Stomach smooth muscle (tissue), 2 donors: ENCODE measurements at regions not wholly inside any gene's neighbourhood (a gene's known extent, or its start where the extent isn't known, plus 50 kb on each side); places are given as distances from the start of the nearest gene placed in this dataset.

Experiments
- H3K27ac ChIP-seq: one replicate; pipeline ENCODE4 v1.7.0; 2013; ENCODE audit warnings: mild to moderate bottlenecking, low read length, inconsistent platforms
- H3K27me3 ChIP-seq, 2 donors: one replicate each; pipeline ENCODE4 v1.7.0; 2013; ENCODE audit warnings: low read length in 2 of 2; ENCODE audit not compliant: insufficient read depth in 2 of 2, control insufficient read depth in 1 of 2
- H3K36me3 ChIP-seq, 2 donors: one replicate each; pipeline ENCODE4 v1.7.0; 2013; ENCODE audit warnings: low read length in 2 of 2; ENCODE audit not compliant: control insufficient read depth in 2 of 2, insufficient read depth in 2 of 2
- H3K4me1 ChIP-seq: one replicate; pipeline ENCODE4 v1.7.0; 2013; ENCODE audit warnings: low read length; ENCODE audit not compliant: control insufficient read depth, insufficient read depth
- H3K4me3 ChIP-seq, 2 donors: one replicate each; pipeline ENCODE4 v1.7.0; 2013; ENCODE audit warnings: low read length in 2 of 2
- H3K9ac ChIP-seq, 2 donors: one replicate each; pipeline ENCODE4 v1.7.0; 2013; ENCODE audit warnings: low read length in 2 of 2, mild to moderate bottlenecking in 1 of 2
- H3K9me3 ChIP-seq, 2 donors: one replicate each; pipeline ENCODE4 v1.7.0; 2013; ENCODE audit warnings: low read length in 2 of 2; ENCODE audit not compliant: control insufficient read depth in 2 of 2
- donor health status: healthy.
- donor health status: Pancreatic carcinoma.

DNA sequence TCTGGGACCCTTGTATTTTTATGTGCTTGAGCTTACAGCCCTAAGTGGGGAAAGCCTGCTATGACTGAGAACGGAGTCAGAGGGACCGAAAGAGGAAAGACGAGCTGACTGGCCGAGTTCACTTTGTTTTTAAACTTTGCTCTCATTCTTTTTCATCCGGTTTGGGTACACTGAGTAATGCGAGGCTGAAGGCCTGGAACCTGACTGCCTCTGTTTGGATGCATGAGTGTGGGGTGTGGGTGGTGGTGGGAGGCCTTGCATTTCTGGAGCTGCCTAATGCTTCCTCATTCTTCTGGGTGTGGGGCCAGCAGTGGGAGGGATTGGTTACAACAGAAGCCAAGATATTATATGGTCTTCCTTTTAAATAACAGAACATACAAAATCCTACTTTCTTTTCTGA lies 155.5 kb downstream of the BUB3 start:
- Histone ChIP-seq H3K4me1 (no peaks in the 10 kb centered on the region), H3K36me3 (no peaks in the 10 kb centered on the region), H3K27me3 (no peaks in the 10 kb centered on the region), H3K27ac (no peak overlapping the region), H3K9ac (no peak overlapping the region), H3K4me3 (no peak overlapping the region), H3K9me3 (no peaks in the 10 kb centered on the region)

DNA sequence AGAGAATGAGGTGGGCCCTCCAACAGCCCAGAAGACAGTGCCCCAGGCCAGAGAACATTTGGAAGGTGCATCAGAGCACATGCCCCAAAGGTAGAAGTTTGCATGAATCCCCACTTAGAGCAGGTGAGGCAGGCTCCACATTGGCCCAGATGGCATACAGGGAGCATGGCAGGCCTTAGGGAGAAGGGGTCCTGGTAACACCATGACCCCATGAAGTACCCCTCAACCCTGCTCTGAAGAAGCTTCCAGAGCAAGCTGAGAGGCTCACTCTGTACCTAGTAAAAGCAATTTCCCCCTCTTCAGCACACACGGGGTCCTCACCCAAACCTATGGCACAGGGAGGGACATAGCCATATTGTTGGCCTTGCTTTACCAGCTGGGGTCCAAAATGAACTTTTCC lies 162.6 kb downstream of the BUB3 start:
- Histone ChIP-seq H3K9me3 (no peaks in the 10 kb centered on the region), H3K9ac (no peak overlapping the region)

DNA sequence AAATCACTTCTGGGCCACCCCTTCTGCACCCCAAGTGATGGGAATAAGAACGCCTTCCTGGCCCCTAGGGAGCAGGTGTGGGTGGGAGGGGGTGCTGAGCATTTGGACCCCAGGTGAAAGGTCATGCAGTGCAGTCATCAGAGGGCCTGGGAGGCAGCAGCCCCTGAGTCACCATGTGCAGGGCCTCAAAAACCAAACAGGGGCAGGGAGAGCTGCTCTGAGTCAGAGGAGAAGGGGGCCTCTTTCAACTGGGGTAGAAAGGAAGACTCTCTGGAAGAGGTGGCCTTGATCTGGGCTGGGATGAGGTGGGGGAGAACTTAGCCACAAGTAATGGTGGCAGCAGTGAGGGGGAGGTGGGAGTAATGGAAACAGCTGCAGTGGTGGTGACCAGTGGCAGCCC lies 164.3 kb downstream of the BUB3 start:
- Histone ChIP-seq H3K4me1 (no peaks in the 10 kb centered on the region), H3K9ac (no peak overlapping the region)

More for the DNA sequence above, 162.6 kb downstream of the BUB3 start:
- H3K4me1 ChIP-seq: no peaks in the 10 kb centered on the region
- H3K27ac ChIP-seq: no peak overlapping the region
- no peaks in the 10 kb centered on the region for H3K27me3 ChIP-seq
- no peak overlapping the region for H3K4me3 ChIP-seq
- H3K36me3 ChIP-seq: no peaks in the 10 kb centered on the region

DNA sequence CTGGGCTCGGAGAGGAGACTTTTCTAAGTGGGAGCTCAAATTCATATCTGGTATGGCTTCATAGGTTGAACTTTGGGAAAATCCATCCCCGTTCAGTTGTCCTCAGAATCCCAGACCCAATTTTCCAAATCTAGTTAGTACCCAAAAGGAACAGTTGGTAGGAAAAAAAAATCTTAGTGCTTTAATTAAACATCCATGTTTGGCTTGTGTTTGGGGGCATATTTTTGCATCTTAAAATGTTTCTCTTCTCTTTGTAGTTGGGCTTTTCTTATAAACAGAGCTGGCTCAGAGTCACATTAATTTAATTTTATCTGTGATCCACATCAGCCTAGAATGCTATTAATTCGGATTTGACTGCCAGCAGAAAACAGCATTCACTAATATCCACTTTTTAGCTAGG lies 165.9 kb downstream of the BUB3 start:
- H3K9ac ChIP-seq: no peak overlapping the region
- no peaks in the 10 kb centered on the region for H3K4me1 ChIP-seq
- H3K4me3 ChIP-seq: no peak overlapping the region
- H3K9me3 ChIP-seq: no peaks in the 10 kb centered on the region
- H3K36me3 ChIP-seq: no peaks in the 10 kb centered on the region
- no peak overlapping the region for H3K27ac ChIP-seq
- H3K27me3 ChIP-seq: no peaks in the 10 kb centered on the region

More for the DNA sequence above, 164.3 kb downstream of the BUB3 start:
- Histone ChIP-seq H3K27me3 (no peaks in the 10 kb centered on the region), H3K36me3 (no peaks in the 10 kb centered on the region), H3K9me3 (no peaks in the 10 kb centered on the region), H3K4me3 (no peak overlapping the region), H3K27ac (no peak overlapping the region)

GRCh38 chr10:123323884-123324283 lies 169.7 kb downstream of the BUB3 start:
- H3K9me3 ChIP-seq: peaks cover 0 to 6% of the 10 kb centered on the region in 2 donors
- H3K4me3 ChIP-seq: no peak overlapping the region
- H3K27ac ChIP-seq: no peak overlapping the region

DNA sequence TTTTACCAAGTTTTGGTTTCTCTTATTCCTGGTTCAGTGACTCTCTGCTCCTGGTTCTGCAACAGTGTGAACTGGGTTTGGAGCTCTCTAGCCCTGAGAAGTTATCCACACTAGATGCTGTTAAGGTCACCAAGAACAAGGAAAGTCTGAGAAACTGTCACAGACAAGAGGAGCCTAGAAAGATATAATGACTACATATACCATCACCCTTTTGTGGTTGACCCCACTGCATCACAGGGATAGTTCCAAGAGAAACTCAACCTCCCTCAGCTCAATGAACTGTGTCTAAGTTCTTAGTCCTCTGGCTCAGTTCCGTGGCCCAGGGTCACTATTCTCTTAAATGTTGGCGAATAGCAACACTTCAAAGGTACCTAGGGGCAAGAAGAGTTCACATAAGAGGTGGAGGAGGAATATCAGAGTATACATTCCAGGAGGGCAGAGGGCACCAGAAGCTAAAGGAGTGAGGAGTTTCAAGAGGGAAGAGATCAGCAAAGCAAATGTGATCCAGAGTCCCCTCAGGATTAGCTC lies 171.5 kb downstream of the BUB3 start:
- H3K4me3 ChIP-seq: no peak overlapping the region
- no peaks in the 10 kb centered on the region for H3K27me3 ChIP-seq
- no peak overlapping the region for H3K27ac ChIP-seq
- H3K36me3 ChIP-seq: no peaks in the 10 kb centered on the region
- H3K4me1 ChIP-seq: no peaks in the 10 kb centered on the region
- no peak overlapping the region for H3K9ac ChIP-seq
- peaks cover 0 to 6% of the 10 kb centered on the region in 2 donors for H3K9me3 ChIP-seq

More at GRCh38 chr10:123323884-123324283, 169.7 kb downstream of the BUB3 start:
- H3K36me3 ChIP-seq: no peaks in the 10 kb centered on the region
- no peak overlapping the region for H3K9ac ChIP-seq
- no peaks in the 10 kb centered on the region for H3K27me3 ChIP-seq
- H3K4me1 ChIP-seq: no peaks in the 10 kb centered on the region

GRCh38 chr10:123326674-123327073 lies 172.5 kb downstream of the BUB3 start:
- Histone ChIP-seq H3K27ac (no peak overlapping the region), H3K4me3 (no peak overlapping the region), H3K9me3 (peaks cover 0 to 6% of the 10 kb centered on the region in 2 donors), H3K27me3 (no peaks in the 10 kb centered on the region), H3K4me1 (no peaks in the 10 kb centered on the region), H3K9ac (no peak overlapping the region), H3K36me3 (no peaks in the 10 kb centered on the region)

GRCh38 chr10:123327450-123327849 lies 173.2 kb downstream of the BUB3 start:
- Histone ChIP-seq H3K27ac (no peak overlapping the region), H3K9ac (no peak overlapping the region), H3K4me1 (no peaks in the 10 kb centered on the region), H3K36me3 (no peaks in the 10 kb centered on the region), H3K9me3 (peaks cover 0 to 6% of the 10 kb centered on the region in 2 donors), H3K4me3 (no peak overlapping the region), H3K27me3 (no peaks in the 10 kb centered on the region)

- Histone ChIP-seq H3K9ac (no peak overlapping the region), H3K9me3 (peaks cover 0 to 6% of the 10 kb centered on the region in 2 donors), H3K4me3 (no peak overlapping the region), H3K27me3 (no peaks in the 10 kb centered on the region), H3K4me1 (no peaks in the 10 kb centered on the region), H3K27ac (no peak overlapping the region), H3K36me3 (no peaks in the 10 kb centered on the region)
Observed at GRCh38 chr10:123327896-123328295, 173.7 kb downstream of the BUB3 start.

- Histone ChIP-seq H3K4me1 (no peaks in the 10 kb centered on the region), H3K9ac (no peak overlapping the region), H3K4me3 (no peak overlapping the region), H3K27me3 (no peaks in the 10 kb centered on the region), H3K36me3 (no peaks in the 10 kb centered on the region), H3K27ac (no peak overlapping the region), H3K9me3 (peaks cover 0 to 2% of the 10 kb centered on the region in 2 donors)
Observed at GRCh38 chr10:123331438-123331837, 177.2 kb downstream of the BUB3 start.

DNA sequence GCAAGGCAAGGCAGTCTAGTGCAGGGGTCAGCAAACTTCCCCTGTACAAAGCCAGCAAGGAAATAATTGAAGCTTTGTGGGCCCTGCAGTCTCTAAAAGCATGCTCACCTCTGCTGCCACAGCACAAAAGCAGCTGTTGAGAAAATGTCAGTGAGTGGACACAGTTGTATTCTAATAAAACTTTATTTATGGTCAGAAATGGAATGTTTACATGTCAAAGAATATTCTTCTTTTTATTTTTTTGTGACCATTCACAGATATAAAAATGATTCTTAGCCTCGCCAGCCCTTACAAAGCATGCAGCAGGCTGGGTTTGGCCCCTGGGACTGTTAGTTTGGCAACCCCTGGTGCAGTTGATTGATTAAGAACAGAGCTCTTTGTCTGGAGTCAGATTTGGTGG lies 192.4 kb downstream of the BUB3 start:
- no peaks in the 10 kb centered on the region for H3K36me3 ChIP-seq
- H3K27me3 ChIP-seq: peaks cover 0 to 2% of the 10 kb centered on the region in 2 donors
- H3K4me1 ChIP-seq: no peaks in the 10 kb centered on the region
- H3K9me3 ChIP-seq: no peaks in the 10 kb centered on the region
- H3K4me3 ChIP-seq: no peak overlapping the region
- H3K9ac ChIP-seq: no peak overlapping the region
- H3K27ac ChIP-seq: no peak overlapping the region
